ENCODE measurements at regions not wholly inside any gene's neighbourhood (a gene's known extent, or its start where the extent isn't known, plus 50 kb on each side); places are given as distances from the start of the nearest gene placed in this dataset.
"Not testable (repeated sequence)": the region's sequence is repeated elsewhere in the genome, so short reads cannot be mapped to it uniquely, and the experiment has no call there.

GRCh38 chr10:44564790-44565189 lies 179.9 kb upstream of the CXCL12 start:
- DNase-seq (ENCODE audit: low spot score): no peak

GRCh38 chr10:44566786-44567185 lies 181.9 kb upstream of the CXCL12 start:
- DNase-seq (ENCODE audit: low spot score): no peak

GRCh38 chr10:44567471-44567870 lies 182.6 kb upstream of the CXCL12 start:
- no peak for DNase-seq (ENCODE audit: low spot score)

- peak; percentile 77 for DNase-seq (ENCODE audit: low spot score)
Observed at GRCh38 chr10:44569193-44570091, 184.5 kb upstream of the CXCL12 start.

GRCh38 chr10:44571701-44572100 lies 186.8 kb upstream of the CXCL12 start:
- DNase-seq (ENCODE audit: low spot score): no peak

GRCh38 chr10:44572146-44572545 lies 187.2 kb upstream of the CXCL12 start:
- DNase-seq (ENCODE audit: low spot score): no peak

GRCh38 chr10:44573821-44574220 lies 188.9 kb upstream of the CXCL12 start:
- no peak for DNase-seq (ENCODE audit: low spot score)

- DNase-seq (ENCODE audit: low spot score): no peak
Observed at GRCh38 chr10:44574596-44575480, 189.9 kb upstream of the CXCL12 start.

GRCh38 chr10:44575601-44576380 lies 190.9 kb upstream of the CXCL12 start:
- DNase-seq (ENCODE audit: low spot score): no peak

GRCh38 chr10:44576702-44577191 lies 191.8 kb upstream of the CXCL12 start:
- DNase-seq (ENCODE audit: low spot score): no peak

- DNase-seq (ENCODE audit: low spot score): no peak
Observed at GRCh38 chr10:44577533-44577932, 192.6 kb upstream of the CXCL12 start.

GRCh38 chr10:44578271-44578670 lies 193.4 kb upstream of the CXCL12 start:
- DNase-seq (ENCODE audit: low spot score): no peak

- not testable (repeated sequence) for DNase-seq (ENCODE audit: low spot score)
Observed at GRCh38 chr10:44578963-44579362, 194.1 kb upstream of the CXCL12 start.

GRCh38 chr10:44581996-44582395 lies 197.1 kb upstream of the CXCL12 start:
- no peak for DNase-seq (ENCODE audit: low spot score)

GRCh38 chr10:44587488-44588318 lies 202.8 kb upstream of the CXCL12 start:
- no peak for DNase-seq (ENCODE audit: low spot score)

- DNase-seq (ENCODE audit: low spot score): no peak
Observed at GRCh38 chr10:44589181-44589943, 204.5 kb upstream of the CXCL12 start.

- DNase-seq (ENCODE audit: low spot score): no peak
Observed at GRCh38 chr10:44589944-44590449, 205.1 kb upstream of the CXCL12 start.

- DNase-seq (ENCODE audit: low spot score): no peak
Observed at GRCh38 chr10:44591911-44592310, 207.0 kb upstream of the CXCL12 start.

- no peak for DNase-seq (ENCODE audit: low spot score)
Observed at GRCh38 chr10:44593952-44594351, 209.1 kb upstream of the CXCL12 start.

GRCh38 chr10:44607116-44607515 lies 222.2 kb upstream of the CXCL12 start:
- no peak for DNase-seq (ENCODE audit: low spot score)

All from AG08396 (cell line).